Activated T-cell treated with anti-CD3 and anti-CD28 coated beads, Interleukin-2, amount 50 U/mL, for 24 hours (primary cell): ENCODE measurements at regions not wholly inside any gene's neighbourhood (a gene's known extent, or its start where the extent isn't known, plus 50 kb on each side); places are given as distances from the start of the nearest gene placed in this dataset.
A peak's percentile ranks its signal among the peaks of the same experiment; 100 is the strongest.
"Not testable (repeated sequence)": the region's sequence is repeated elsewhere in the genome, so short reads cannot be mapped to it uniquely, and the experiment has no call there.

Source experiments
- DNase-seq: peaks from one replicate; pipeline ENCODE4 v3.0.0-alpha.2; 2020
- H3K27ac Mint-ChIP-seq: 2 replicates; pipeline ENCODE4 v1.8.0; 2020; ENCODE audit warnings: mild to moderate bottlenecking, mixed read lengths
- H3K27me3 Mint-ChIP-seq: 2 replicates; pipeline ENCODE4 v1.8.0; 2020; ENCODE audit warnings: mixed read lengths
- H3K36me3 Mint-ChIP-seq: 2 replicates; pipeline ENCODE4 v1.8.0; 2020; ENCODE audit warnings: low read depth, mixed read lengths
- H3K4me1 Mint-ChIP-seq: 2 replicates; pipeline ENCODE4 v1.8.0; 2020; ENCODE audit warnings: low read depth, mixed read lengths
- H3K4me3 Mint-ChIP-seq: 2 replicates; pipeline ENCODE4 v1.8.0; 2020; ENCODE audit warnings: mild to moderate bottlenecking, moderate library complexity, mixed read lengths
- H3K9me3 Mint-ChIP-seq: 2 replicates; pipeline ENCODE4 v1.8.0; 2020; ENCODE audit warnings: mixed read lengths

- H3K9me3 Mint-ChIP-seq, H3K4me3 Mint-ChIP-seq, H3K36me3 Mint-ChIP-seq, H3K27me3 Mint-ChIP-seq, H3K27ac Mint-ChIP-seq, DNase-seq: not testable (repeated sequence)
- H3K4me1 Mint-ChIP-seq, result peaks cover 39% of the 10 kb centered on the region
Measured at GRCh38 chr1:58856281-58856680, 72.4 kb upstream of the JUN start.

- Mint-ChIP-seq H3K4me1 (peaks cover 43% of the 10 kb centered on the region), H3K27me3 (no peaks in the 10 kb centered on the region), H3K36me3 (no peaks in the 10 kb centered on the region), H3K4me3 (no peak overlapping the region), H3K27ac (peak overlapping the region; percentile 67), H3K9me3 (no peaks in the 10 kb centered on the region)
- DNase-seq, result peak; percentile 46
Measured at GRCh38 chr1:58857680-58858673, 74.1 kb upstream of the JUN start.

GRCh38 chr1:58859769-58860485, 76.1 kb upstream of the JUN start:
- no peaks in the 10 kb centered on the region for H3K27me3 Mint-ChIP-seq
- no peak overlapping the region for H3K27ac Mint-ChIP-seq
- peaks cover 39% of the 10 kb centered on the region for H3K4me1 Mint-ChIP-seq
- no peak for DNase-seq
- no peaks in the 10 kb centered on the region for H3K9me3 Mint-ChIP-seq
- no peak overlapping the region for H3K4me3 Mint-ChIP-seq
- H3K36me3 Mint-ChIP-seq, result no peaks in the 10 kb centered on the region

- H3K4me3 Mint-ChIP-seq, result no peak overlapping the region
- no peaks in the 10 kb centered on the region for H3K9me3 Mint-ChIP-seq
- no peak overlapping the region for H3K27ac Mint-ChIP-seq
- no peaks in the 10 kb centered on the region for H3K27me3 Mint-ChIP-seq
- DNase-seq, result no peak
- H3K36me3 Mint-ChIP-seq, result no peaks in the 10 kb centered on the region
- peaks cover 34% of the 10 kb centered on the region for H3K4me1 Mint-ChIP-seq
Measured at GRCh38 chr1:58861076-58861475, 77.2 kb upstream of the JUN start.

- peaks cover 34% of the 10 kb centered on the region for H3K4me1 Mint-ChIP-seq
- H3K27me3 Mint-ChIP-seq, result no peaks in the 10 kb centered on the region
- H3K9me3 Mint-ChIP-seq, result no peaks in the 10 kb centered on the region
- no peak for DNase-seq
- H3K27ac Mint-ChIP-seq, result no peak overlapping the region
- no peaks in the 10 kb centered on the region for H3K36me3 Mint-ChIP-seq
- no peak overlapping the region for H3K4me3 Mint-ChIP-seq
Measured at GRCh38 chr1:58861506-58861905, 77.7 kb upstream of the JUN start.

GRCh38 chr1:58862728-58863385, 79.0 kb upstream of the JUN start:
- Mint-ChIP-seq H3K27me3 (no peaks in the 10 kb centered on the region), H3K36me3 (no peaks in the 10 kb centered on the region), H3K4me1 (peaks cover 24% of the 10 kb centered on the region), H3K9me3 (no peaks in the 10 kb centered on the region), H3K27ac (no peak overlapping the region), H3K4me3 (no peak overlapping the region)
- no peak for DNase-seq

GRCh38 chr1:58864654-58865053, 80.8 kb upstream of the JUN start:
- Mint-ChIP-seq H3K27me3 (no peaks in the 10 kb centered on the region), H3K4me3 (no peak overlapping the region), H3K36me3 (no peaks in the 10 kb centered on the region), H3K9me3 (no peaks in the 10 kb centered on the region), H3K4me1 (peaks cover 10% of the 10 kb centered on the region), H3K27ac (no peak overlapping the region)
- DNase-seq, result no peak

- no peaks in the 10 kb centered on the region for H3K36me3 Mint-ChIP-seq
- no peaks in the 10 kb centered on the region for H3K27me3 Mint-ChIP-seq
- no peak overlapping the region for H3K27ac Mint-ChIP-seq
- DNase-seq, result no peak
- peaks cover 1% of the 10 kb centered on the region for H3K4me1 Mint-ChIP-seq
- H3K4me3 Mint-ChIP-seq, result no peak overlapping the region
- H3K9me3 Mint-ChIP-seq, result no peaks in the 10 kb centered on the region
Measured at GRCh38 chr1:58866578-58866977, 82.7 kb upstream of the JUN start.

GRCh38 chr1:58869638-58870297, 85.9 kb upstream of the JUN start:
- no peaks in the 10 kb centered on the region for H3K36me3 Mint-ChIP-seq
- DNase-seq, result no peak
- H3K27ac Mint-ChIP-seq, result no peak overlapping the region
- H3K9me3 Mint-ChIP-seq, result no peaks in the 10 kb centered on the region
- H3K4me1 Mint-ChIP-seq, result no peaks in the 10 kb centered on the region
- H3K27me3 Mint-ChIP-seq, result no peaks in the 10 kb centered on the region
- no peak overlapping the region for H3K4me3 Mint-ChIP-seq

GRCh38 chr1:58870298-58870676, 86.4 kb upstream of the JUN start:
- H3K27ac Mint-ChIP-seq, result no peak overlapping the region
- DNase-seq, result no peak
- no peaks in the 10 kb centered on the region for H3K27me3 Mint-ChIP-seq
- no peak overlapping the region for H3K4me3 Mint-ChIP-seq
- no peaks in the 10 kb centered on the region for H3K9me3 Mint-ChIP-seq
- H3K36me3 Mint-ChIP-seq, result no peaks in the 10 kb centered on the region
- no peaks in the 10 kb centered on the region for H3K4me1 Mint-ChIP-seq

- H3K36me3 Mint-ChIP-seq, result no peaks in the 10 kb centered on the region
- H3K27ac Mint-ChIP-seq, result no peak overlapping the region
- H3K27me3 Mint-ChIP-seq, result no peaks in the 10 kb centered on the region
- no peak for DNase-seq
- H3K4me3 Mint-ChIP-seq, result no peak overlapping the region
- H3K9me3 Mint-ChIP-seq, result no peaks in the 10 kb centered on the region
- H3K4me1 Mint-ChIP-seq, result no peaks in the 10 kb centered on the region
Measured at GRCh38 chr1:58874342-58874741, 90.5 kb upstream of the JUN start.

- no peaks in the 10 kb centered on the region for H3K36me3 Mint-ChIP-seq
- no peaks in the 10 kb centered on the region for H3K27me3 Mint-ChIP-seq
- H3K27ac Mint-ChIP-seq, result no peak overlapping the region
- H3K9me3 Mint-ChIP-seq, result no peaks in the 10 kb centered on the region
- DNase-seq, result no peak
- H3K4me3 Mint-ChIP-seq, result no peak overlapping the region
- no peaks in the 10 kb centered on the region for H3K4me1 Mint-ChIP-seq
Measured at GRCh38 chr1:58874757-58875755, 91.2 kb upstream of the JUN start.

GRCh38 chr1:58879464-58879863, 95.6 kb upstream of the JUN start:
- no peak overlapping the region for H3K4me3 Mint-ChIP-seq
- H3K27me3 Mint-ChIP-seq, result no peaks in the 10 kb centered on the region
- H3K27ac Mint-ChIP-seq, result no peak overlapping the region
- DNase-seq, result no peak
- H3K9me3 Mint-ChIP-seq, result no peaks in the 10 kb centered on the region
- no peaks in the 10 kb centered on the region for H3K36me3 Mint-ChIP-seq
- H3K4me1 Mint-ChIP-seq, result peaks cover 5% of the 10 kb centered on the region
